Loucy (cell line): ENCODE measurements at regions not wholly inside any gene's neighbourhood (a gene's known extent, or its start where the extent isn't known, plus 50 kb on each side); places are given as distances from the start of the nearest gene placed in this dataset.

Source experiments
- H2AFZ ChIP-seq: fragments of 200-600 bp; sonication (generic); 2 replicates; pipeline ENCODE4 v1.6.0; 2016; ENCODE audit warnings: antibody characterized with exemption, mild to moderate bottlenecking, low read length, moderate library complexity
- H3F3A ChIP-seq: fragments of 200-600 bp; 2 replicates; pipeline ENCODE4 v1.6.0; 2016; ENCODE audit warnings: antibody characterized with exemption, low read depth, mild to moderate bottlenecking
- H3K27me3 ChIP-seq: fragments of 200-600 bp; sonication (generic); 2 replicates; pipeline ENCODE4 v1.6.1; 2014; ENCODE audit warnings: low read length, mild to moderate bottlenecking; ENCODE audit not compliant: insufficient read depth, poor library complexity, severe bottlenecking
- H3K36me3 ChIP-seq: fragments of 200-600 bp; sonication (generic); 2 replicates; pipeline ENCODE4 v1.6.1; 2016; ENCODE audit warnings: low read length; ENCODE audit not compliant: insufficient read depth
- H3K4me1 ChIP-seq: fragments of 200-600 bp; sonication (generic); 2 replicates; pipeline ENCODE4 v1.5.1; 2014; ENCODE audit warnings: low read length, mild to moderate bottlenecking; ENCODE audit not compliant: insufficient read depth, poor library complexity, severe bottlenecking
- H3K4me2 ChIP-seq: fragments of 200-600 bp; sonication (generic); 2 replicates; pipeline ENCODE4 v1.6.0; 2014; ENCODE audit warnings: antibody characterized with exemption, low read length, low read depth, mild to moderate bottlenecking; ENCODE audit not compliant: poor library complexity, severe bottlenecking
- H3K4me3 ChIP-seq: fragments of 200-600 bp; sonication (generic); 2 replicates; pipeline ENCODE4 v1.5.1; 2014; ENCODE audit warnings: low read length, mild to moderate bottlenecking, mixed read lengths; ENCODE audit not compliant: poor library complexity, severe bottlenecking
- H3K79me2 ChIP-seq: fragments of 200-600 bp; sonication (generic); 2 replicates; pipeline ENCODE4 v1.6.1; 2014; ENCODE audit warnings: low read length; ENCODE audit not compliant: insufficient read depth
- H3K9ac ChIP-seq: fragments of 200-600 bp; sonication (generic); 2 replicates; pipeline ENCODE4 v1.6.0; 2014; ENCODE audit warnings: mild to moderate bottlenecking, low read depth, low read length, moderate library complexity; ENCODE audit not compliant: poor library complexity, severe bottlenecking
- H3K9me2 ChIP-seq: fragments of 200-600 bp; sonication (generic); replicated peaks from 2 replicates; pipeline ENCODE4 v1.6.1; 2016; ENCODE audit warnings: low read depth, low read length, mixed read lengths
- H3K9me3 ChIP-seq: fragments of 200-600 bp; sonication (generic); 2 replicates; pipeline ENCODE4 v1.6.1; 2014; ENCODE audit warnings: mild to moderate bottlenecking, antibody characterized with exemption, low read length, low read depth; ENCODE audit not compliant: insufficient read depth
- H4K20me1 ChIP-seq: fragments of 200-600 bp; sonication (generic); 2 replicates; pipeline ENCODE4 v1.6.0; 2014; ENCODE audit warnings: antibody characterized with exemption, low read length, mild to moderate bottlenecking; ENCODE audit not compliant: insufficient read depth, poor library complexity, severe bottlenecking
- CTCF ChIP-seq: fragments of 200-600 bp; sonication (generic); conservative IDR thresholded peaks from 2 replicates; pipeline ENCODE4 v1.5.1; 2014; ENCODE audit warnings: mild to moderate bottlenecking, antibody characterized with exemption, low read length
- EZH2phosphoT487 ChIP-seq: fragments of 200-600 bp; IDR thresholded peaks from 2 replicates; pipeline ENCODE4 v1.6.1; 2018; ENCODE audit warnings: antibody characterized with exemption, mild to moderate bottlenecking, moderate library complexity, borderline replicate concordance

DNA sequence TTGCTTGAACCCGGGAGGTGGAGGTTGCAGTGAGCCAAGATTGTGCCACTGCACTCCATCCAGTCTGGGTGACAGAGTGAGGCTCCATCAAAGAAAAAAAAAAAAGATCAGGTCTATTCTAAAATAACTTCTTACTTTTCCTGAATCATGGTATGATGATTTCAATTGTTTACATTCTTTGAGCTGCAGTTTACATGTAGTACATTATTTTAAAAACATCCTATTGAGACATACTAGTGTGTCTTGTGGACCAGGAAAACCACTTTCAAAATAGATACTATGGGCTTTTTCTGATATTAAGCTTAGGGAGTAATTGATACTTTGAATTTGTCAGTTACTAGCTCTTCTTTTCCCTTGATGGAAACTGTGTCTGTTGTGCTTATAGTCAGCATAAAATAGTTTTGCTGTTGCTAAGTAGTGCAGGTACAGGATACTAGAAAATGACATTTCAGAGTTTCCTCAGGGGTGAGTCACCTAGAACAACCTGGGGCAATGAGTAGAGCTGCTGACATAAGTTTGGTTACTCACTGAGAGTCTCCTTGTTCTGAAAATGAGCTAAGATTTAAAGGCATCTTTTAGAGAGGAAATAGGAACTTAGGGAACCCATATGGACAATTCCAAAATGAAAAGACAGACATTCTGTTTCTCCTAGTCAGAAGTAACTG lies 53.2 kb upstream of the C4orf54 start:
- Histone ChIP-seq H3K9ac (no peak overlapping the region), H3K4me2 (no peak overlapping the region), H3K36me3 (no peaks in the 10 kb centered on the region), H3K27me3 (no peaks in the 10 kb centered on the region), H3K4me3 (no peak overlapping the region), H4K20me1 (no peaks in the 10 kb centered on the region), H3K9me3 (no peaks in the 10 kb centered on the region), H3K9me2 (no peaks in the 10 kb centered on the region), H3K4me1 (peaks cover 19% of the 10 kb centered on the region), H3K79me2 (no peaks in the 10 kb centered on the region), H3F3A (no peaks in the 10 kb centered on the region), H2AFZ (no peak overlapping the region)
- TF ChIP-seq CTCF = no peak
- no peak for TF ChIP-seq EZH2phosphoT487

DNA sequence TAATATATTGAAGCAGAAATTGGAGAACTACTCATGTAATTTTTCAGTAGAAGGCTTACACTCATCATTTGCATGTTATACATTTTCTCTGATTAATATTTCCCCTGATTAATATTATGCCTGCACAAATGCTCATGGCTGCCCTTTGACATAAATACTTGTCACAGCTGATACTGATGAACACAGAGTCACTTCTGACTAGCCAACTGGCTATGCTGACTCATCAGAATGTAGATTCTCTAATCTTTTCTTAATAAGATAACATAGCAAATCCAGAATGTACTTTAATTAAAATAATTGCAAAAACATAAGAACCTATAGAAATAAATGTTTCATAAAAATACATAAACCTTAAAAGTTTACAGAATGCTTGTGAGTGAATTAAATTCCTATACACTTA lies 52.4 kb upstream of the C4orf54 start:
- Histone ChIP-seq H3K4me2 (no peak overlapping the region), H4K20me1 (no peaks in the 10 kb centered on the region), H3K9ac (no peak overlapping the region), H2AFZ (no peak overlapping the region), H3K36me3 (no peaks in the 10 kb centered on the region), H3K27me3 (no peaks in the 10 kb centered on the region), H3F3A (no peaks in the 10 kb centered on the region), H3K79me2 (no peaks in the 10 kb centered on the region), H3K4me3 (no peak overlapping the region), H3K9me3 (no peaks in the 10 kb centered on the region), H3K4me1 (peaks cover 11% of the 10 kb centered on the region), H3K9me2 (no peaks in the 10 kb centered on the region)
- TF ChIP-seq EZH2phosphoT487 (no peak), CTCF (no peak)

GRCh38 chr4:99708551-99708950 lies 50.9 kb upstream of the C4orf54 start:
- Histone ChIP-seq H3K4me3 (no peak overlapping the region), H3K9ac (no peak overlapping the region), H3K4me1 (peaks cover 4% of the 10 kb centered on the region), H3F3A (no peaks in the 10 kb centered on the region), H3K79me2 (no peaks in the 10 kb centered on the region), H3K4me2 (no peak overlapping the region), H3K9me2 (no peaks in the 10 kb centered on the region), H2AFZ (no peak overlapping the region), H4K20me1 (no peaks in the 10 kb centered on the region), H3K9me3 (no peaks in the 10 kb centered on the region), H3K27me3 (no peaks in the 10 kb centered on the region), H3K36me3 (no peaks in the 10 kb centered on the region)
- TF ChIP-seq CTCF (no peak), EZH2phosphoT487 (no peak)
